ENCODE measurements at regions not wholly inside any gene's neighbourhood (a gene's known extent, or its start where the extent isn't known, plus 50 kb on each side); places are given as distances from the start of the nearest gene placed in this dataset.

- TF ChIP-seq NFRKB (IDR thresholded peaks at IDR 0.05) (no peak), ZNF384 (IDR thresholded peaks at IDR 0.05) (no peak), FOXM1 (IDR thresholded peaks at IDR 0.05; ENCODE audit: borderline replicate concordance) (no peak), FOXK2 (IDR thresholded peaks at IDR 0.05) (no peak), SP1 (IDR thresholded peaks at IDR 0.05) (no peak), SUZ12 (IDR thresholded peaks at IDR 0.05) (no peak), FOXA1 (IDR thresholded peaks at IDR 0.05) (no peak), PKNOX1 (IDR thresholded peaks at IDR 0.05) (no peak), L3MBTL2 (conservative IDR thresholded peaks at IDR 0.05) (no peak)
Observed at GRCh38 chr20:54707801-54708200, 232.4 kb downstream of the DOK5 start.
